Right cardiac atrium (tissue), 5 donors: ENCODE measurements at regions not wholly inside any gene's neighbourhood (a gene's known extent, or its start where the extent isn't known, plus 50 kb on each side); places are given as distances from the start of the nearest gene placed in this dataset.

Experiments
- ATAC-seq, 2 donors: fragments of 200-7000 bp; cut with Tn5 transposase; one replicate each; pipeline versions ENCODE4 v1.8.0 to v1.9.1; 2020; ENCODE audit warnings: moderate library complexity in 2 of 2, mild to moderate bottlenecking in 1 of 2
- DNase-seq, 3 donors: peaks; one replicate each; pipeline ENCODE4 v3.0.0-alpha.2; 2020
- H3K27ac ChIP-seq: one replicate; pipeline ENCODE4 v1.5.1; 2013; ENCODE audit warnings: mild to moderate bottlenecking, low read length, control low read depth, moderate library complexity
- H3K27me3 ChIP-seq: one replicate; pipeline ENCODE4 v1.6.1; 2013; ENCODE audit not compliant: control insufficient read depth, insufficient read depth
- H3K4me1 ChIP-seq: one replicate; pipeline ENCODE4 v1.6.1; 2013; ENCODE audit warnings: low read length; ENCODE audit not compliant: control insufficient read depth, insufficient read depth
- H3K4me3 ChIP-seq: one replicate; pipeline ENCODE4 v1.5.1; 2013; ENCODE audit warnings: low read length, control low read depth
- H3K9me3 ChIP-seq: one replicate; pipeline ENCODE4 v1.6.1; 2013; ENCODE audit warnings: low read length; ENCODE audit not compliant: control insufficient read depth
- WGBS: extraction: QIAGEN DNeasy Blood & Tissue Kit; methylation state at CpG from one replicate; pipeline ENCODE4 v1.1.7; 2013; 5-methylcytosine and 5-hydroxymethylcytosine counted together
- intact Hi-C, 4 donors: fragments of 100-400 bp; cut with DNase I; formaldehyde crosslinking; loops; one replicate each; pipeline versions ENCODE4 v1.11.0 to v1.14.0; 2022 to 2023
- donor health status: healthy with polysubstance abuse.
- donor health status: DM: no; HTN: yes; CAD: no.
- donor health status: DM: no; HTN: no; CAD: no.
- donor health status: DM: no; HTN: yes; CAD: no; lungs with severe emphysema.
- donor health status: DM: yes; HTN: yes; CAD: no.

- DNase-seq = no peak
- intact Hi-C loops = no loop called here
- WGBS = 50% methylated on average over 2 of the region's 2 CpGs
- H3K27me3 ChIP-seq = no peaks in the 10 kb centered on the region
- no peaks in the 10 kb centered on the region for H3K4me1 ChIP-seq
- H3K9me3 ChIP-seq = no peaks in the 10 kb centered on the region
- H3K27ac ChIP-seq = no peak overlapping the region
- no peak overlapping the region for H3K4me3 ChIP-seq
- no peak for ATAC-seq
These were observed 333.4 kb upstream of the CHD6 start for GRCh38 chr20:41951615-41952014.

- no peaks in the 10 kb centered on the region for H3K9me3 ChIP-seq
- DNase-seq (no peak), ATAC-seq (no peak)
- 68% methylated on average over 5 of the region's 5 CpGs for WGBS
- no peaks in the 10 kb centered on the region for H3K27me3 ChIP-seq
- intact Hi-C loops = no loop called here
- no peak overlapping the region for H3K4me3 ChIP-seq
- no peak overlapping the region for H3K27ac ChIP-seq
- H3K4me1 ChIP-seq = no peaks in the 10 kb centered on the region
These were observed 321.5 kb upstream of the CHD6 start for GRCh38 chr20:41939659-41940058.

- H3K27ac ChIP-seq = no peak overlapping the region
- H3K4me1 ChIP-seq = no peaks in the 10 kb centered on the region
- intact Hi-C loops = no loop called here
- H3K27me3 ChIP-seq = no peaks in the 10 kb centered on the region
- ATAC-seq = no peak
- H3K9me3 ChIP-seq = no peaks in the 10 kb centered on the region
- WGBS = 38% methylated on average over 2 of the region's 2 CpGs
- DNase-seq = no peak
- H3K4me3 ChIP-seq = no peak overlapping the region
These were observed 320.2 kb upstream of the CHD6 start for GRCh38 chr20:41938353-41938752.

GRCh38 chr20:41935259-41935791 lies 317.1 kb upstream of the CHD6 start:
- Histone ChIP-seq H3K27ac (no peak overlapping the region), H3K4me1 (no peaks in the 10 kb centered on the region), H3K27me3 (no peaks in the 10 kb centered on the region), H3K4me3 (no peak overlapping the region), H3K9me3 (no peaks in the 10 kb centered on the region)
- DNase-seq (no peak), ATAC-seq (no peak)
- WGBS = 72% methylated on average over 4 of the region's 4 CpGs
- intact Hi-C loops = no loop called here

- Histone ChIP-seq H3K4me3 (no peak overlapping the region), H3K9me3 (no peaks in the 10 kb centered on the region), H3K27me3 (peaks cover 3% of the 10 kb centered on the region), H3K27ac (no peak overlapping the region), H3K4me1 (no peaks in the 10 kb centered on the region)
- intact Hi-C loops = no loop called here
- no peak for DNase-seq
- ATAC-seq = no peak
- 80% methylated on average over 7 of the region's 7 CpGs for WGBS
These were observed 314.3 kb upstream of the CHD6 start for GRCh38 chr20:41932431-41932830.

- WGBS = 70% methylated on average over 2 of the region's 2 CpGs
- intact Hi-C loops = no loop called here
- ATAC-seq = no peak
These were observed 309.5 kb upstream of the CHD6 start for GRCh38 chr20:41927655-41928054.

GRCh38 chr20:41927189-41927588 lies 309.0 kb upstream of the CHD6 start:
- DNase-seq (no peak), ATAC-seq (no peak)
- H3K4me1 ChIP-seq = no peaks in the 10 kb centered on the region
- WGBS = 73% methylated on average over 2 of the region's 2 CpGs
- intact Hi-C loops = no loop called here
- peaks cover 3% of the 10 kb centered on the region for H3K27me3 ChIP-seq
- no peaks in the 10 kb centered on the region for H3K9me3 ChIP-seq
- no peak overlapping the region for H3K27ac ChIP-seq
- H3K4me3 ChIP-seq = no peak overlapping the region

More at GRCh38 chr20:41927655-41928054, 309.5 kb upstream of the CHD6 start:
- no peak for DNase-seq
- Histone ChIP-seq H3K27me3 (peaks cover 3% of the 10 kb centered on the region), H3K27ac (no peak overlapping the region), H3K4me1 (no peaks in the 10 kb centered on the region), H3K4me3 (no peak overlapping the region), H3K9me3 (no peaks in the 10 kb centered on the region)

GRCh38 chr20:41925476-41925875 lies 307.3 kb upstream of the CHD6 start:
- DNase-seq = no peak
- WGBS = 73% methylated on average over 4 of the region's 4 CpGs
- Histone ChIP-seq H3K4me1 (no peaks in the 10 kb centered on the region), H3K4me3 (no peak overlapping the region), H3K9me3 (no peaks in the 10 kb centered on the region), H3K27me3 (peaks cover 3% of the 10 kb centered on the region), H3K27ac (no peak overlapping the region)
- ATAC-seq = no peak
- intact Hi-C loops = no loop called here

- Histone ChIP-seq H3K4me1 (no peaks in the 10 kb centered on the region), H3K9me3 (no peaks in the 10 kb centered on the region), H3K27ac (no peak overlapping the region), H3K4me3 (no peak overlapping the region), H3K27me3 (peaks cover 3% of the 10 kb centered on the region)
- DNase-seq (no peak), ATAC-seq (no peak)
- intact Hi-C loops = no loop called here
- 33% methylated on average over 1 of the region's 1 CpG for WGBS
These were observed 305.4 kb upstream of the CHD6 start for GRCh38 chr20:41923624-41924023.

GRCh38 chr20:41913146-41913545 lies 295.0 kb upstream of the CHD6 start:
- DNase-seq (no peak), ATAC-seq (no peak)
- Histone ChIP-seq H3K27ac (no peak overlapping the region), H3K4me1 (no peaks in the 10 kb centered on the region), H3K4me3 (no peak overlapping the region), H3K9me3 (no peaks in the 10 kb centered on the region), H3K27me3 (no peaks in the 10 kb centered on the region)
- intact Hi-C loops = no loop called here

- 64% methylated on average over 1 of the region's 1 CpG for WGBS
- Histone ChIP-seq H3K27ac (no peak overlapping the region), H3K27me3 (no peaks in the 10 kb centered on the region), H3K4me3 (no peak overlapping the region), H3K4me1 (no peaks in the 10 kb centered on the region), H3K9me3 (no peaks in the 10 kb centered on the region)
- ATAC-seq (no peak), DNase-seq (no peak)
- intact Hi-C loops = no loop called here
These were observed 292.4 kb upstream of the CHD6 start for GRCh38 chr20:41910558-41910957.

GRCh38 chr20:41905199-41905598 lies 287.0 kb upstream of the CHD6 start:
- 42% methylated on average over 4 of the region's 4 CpGs for WGBS
- H3K4me1 ChIP-seq = no peaks in the 10 kb centered on the region
- no peak for ATAC-seq
- H3K4me3 ChIP-seq = no peak overlapping the region
- peaks cover 3% of the 10 kb centered on the region for H3K27me3 ChIP-seq
- H3K27ac ChIP-seq = no peak overlapping the region
- no peak for DNase-seq
- intact Hi-C loops = no loop called here
- no peaks in the 10 kb centered on the region for H3K9me3 ChIP-seq
